ENCODE measurements at regions not wholly inside any gene's neighbourhood (a gene's known extent, or its start where the extent isn't known, plus 50 kb on each side); places are given as distances from the start of the nearest gene placed in this dataset.
"Not testable (repeated sequence)": the region's sequence is repeated elsewhere in the genome, so short reads cannot be mapped to it uniquely, and the experiment has no call there.

GRCh38 chr2:107469437-107469995 lies 357.2 kb upstream of the RGPD4 start:
- ATAC-seq = no peak

- no peak for ATAC-seq
These were observed 353.5 kb upstream of the RGPD4 start for GRCh38 chr2:107473150-107473549.

GRCh38 chr2:107475859-107476258 lies 350.8 kb upstream of the RGPD4 start:
- ATAC-seq = no peak

GRCh38 chr2:107502539-107502938 lies 324.2 kb upstream of the RGPD4 start:
- ATAC-seq = no peak

GRCh38 chr2:107511970-107512789 lies 314.5 kb upstream of the RGPD4 start:
- no peak for ATAC-seq

- no peak for ATAC-seq
These were observed 301.3 kb upstream of the RGPD4 start for GRCh38 chr2:107525406-107525805.

- no peak for ATAC-seq
These were observed 297.5 kb upstream of the RGPD4 start for GRCh38 chr2:107529146-107529545.

GRCh38 chr2:107530046-107530445 lies 296.6 kb upstream of the RGPD4 start:
- ATAC-seq = no peak

- no peak for ATAC-seq
These were observed 291.8 kb upstream of the RGPD4 start for GRCh38 chr2:107534926-107535325.

- not testable (repeated sequence) for ATAC-seq
These were observed 290.6 kb upstream of the RGPD4 start for GRCh38 chr2:107535905-107536689.

- ATAC-seq = peak; percentile 87
These were observed 284.4 kb upstream of the RGPD4 start for GRCh38 chr2:107542314-107542740.

- no peak for ATAC-seq
These were observed 282.9 kb upstream of the RGPD4 start for GRCh38 chr2:107543793-107544192.

- ATAC-seq = no peak
These were observed 281.6 kb upstream of the RGPD4 start for GRCh38 chr2:107545066-107545465.

GRCh38 chr2:107545851-107546250 lies 280.8 kb upstream of the RGPD4 start:
- peak; percentile 94 for ATAC-seq

GRCh38 chr2:107548216-107548615 lies 278.5 kb upstream of the RGPD4 start:
- no peak for ATAC-seq

- no peak for ATAC-seq
These were observed 273.6 kb upstream of the RGPD4 start for GRCh38 chr2:107553046-107553445.

- peak; percentile 81 for ATAC-seq
These were observed 273.2 kb upstream of the RGPD4 start for GRCh38 chr2:107553539-107553938.

GRCh38 chr2:107556038-107556627 lies 270.6 kb upstream of the RGPD4 start:
- peak; percentile 58 for ATAC-seq

GRCh38 chr2:107558295-107558694 lies 268.4 kb upstream of the RGPD4 start:
- peak; percentile 78 for ATAC-seq

- ATAC-seq = no peak
These were observed 257.2 kb upstream of the RGPD4 start for GRCh38 chr2:107569496-107569895.

- ATAC-seq = peak; percentile 41
These were observed 255.8 kb upstream of the RGPD4 start for GRCh38 chr2:107570876-107571275.

- not testable (repeated sequence) for ATAC-seq
These were observed 253.8 kb upstream of the RGPD4 start for GRCh38 chr2:107572890-107573289.

- no peak for ATAC-seq
These were observed 249.7 kb upstream of the RGPD4 start for GRCh38 chr2:107576991-107577390.
